ENCODE measurements at regions not wholly inside any gene's neighbourhood (a gene's known extent, or its start where the extent isn't known, plus 50 kb on each side); places are given as distances from the start of the nearest gene placed in this dataset.

GRCh38 chr12:89117448-89118034 lies 234.8 kb downstream of the DUSP6 start:
- DNase-seq (ENCODE audit: low read depth in 4 of 4, low spot score in 3 of 4): no peak

- no peak for DNase-seq (ENCODE audit: low read depth in 4 of 4, low spot score in 3 of 4)
Measured at GRCh38 chr12:89111964-89112363, 240.3 kb downstream of the DUSP6 start.

GRCh38 chr12:89108265-89108664 lies 244.0 kb downstream of the DUSP6 start:
- no peak for DNase-seq (ENCODE audit: low read depth in 4 of 4, low spot score in 3 of 4)

GRCh38 chr12:89106950-89107349 lies 245.4 kb downstream of the DUSP6 start:
- no peak for DNase-seq (ENCODE audit: low read depth in 4 of 4, low spot score in 3 of 4)

- DNase-seq (ENCODE audit: low read depth in 4 of 4, low spot score in 3 of 4): no peak
Measured at GRCh38 chr12:89105243-89105642, 247.1 kb downstream of the DUSP6 start.

GRCh38 chr12:89103831-89104230 lies 248.5 kb downstream of the DUSP6 start:
- no peak for DNase-seq (ENCODE audit: low read depth in 4 of 4, low spot score in 3 of 4)

- DNase-seq (ENCODE audit: low read depth in 4 of 4, low spot score in 3 of 4): no peak
Measured at GRCh38 chr12:89101440-89101839, 250.9 kb downstream of the DUSP6 start.

- no peak for DNase-seq (ENCODE audit: low read depth in 4 of 4, low spot score in 3 of 4)
Measured at GRCh38 chr12:89098441-89099112, 253.7 kb downstream of the DUSP6 start.

GRCh38 chr12:89092297-89092696 lies 260.0 kb downstream of the DUSP6 start:
- DNase-seq (ENCODE audit: low read depth in 4 of 4, low spot score in 3 of 4): no peak

GRCh38 chr12:89091293-89091841 lies 260.9 kb downstream of the DUSP6 start:
- no peak for DNase-seq (ENCODE audit: low read depth in 4 of 4, low spot score in 3 of 4)

GRCh38 chr12:89089264-89089663 lies 263.0 kb downstream of the DUSP6 start:
- DNase-seq (ENCODE audit: low read depth in 4 of 4, low spot score in 3 of 4): no peak

- no peak for DNase-seq (ENCODE audit: low read depth in 4 of 4, low spot score in 3 of 4)
Measured at GRCh38 chr12:89087876-89088275, 264.4 kb downstream of the DUSP6 start.

GRCh38 chr12:89087149-89087825 lies 265.0 kb downstream of the DUSP6 start:
- no peak for DNase-seq (ENCODE audit: low read depth in 4 of 4, low spot score in 3 of 4)

- no peak for DNase-seq (ENCODE audit: low read depth in 4 of 4, low spot score in 3 of 4)
Measured at GRCh38 chr12:89085421-89085820, 266.9 kb downstream of the DUSP6 start.

- DNase-seq (ENCODE audit: low read depth in 4 of 4, low spot score in 3 of 4): no peak
Measured at GRCh38 chr12:89084751-89085150, 267.6 kb downstream of the DUSP6 start.

- no peak for DNase-seq (ENCODE audit: low read depth in 4 of 4, low spot score in 3 of 4)
Measured at GRCh38 chr12:89083491-89083890, 268.8 kb downstream of the DUSP6 start.

GRCh38 chr12:89082370-89082753 lies 269.9 kb downstream of the DUSP6 start:
- DNase-seq (ENCODE audit: low read depth in 4 of 4, low spot score in 3 of 4): no peak

GRCh38 chr12:89081719-89082369 lies 270.5 kb downstream of the DUSP6 start:
- DNase-seq (ENCODE audit: low read depth in 4 of 4, low spot score in 3 of 4): no peak

- no peak for DNase-seq (ENCODE audit: low read depth in 4 of 4, low spot score in 3 of 4)
Measured at GRCh38 chr12:89080793-89081465, 271.4 kb downstream of the DUSP6 start.

GRCh38 chr12:89075880-89076540 lies 276.3 kb downstream of the DUSP6 start:
- no peak for DNase-seq (ENCODE audit: low read depth in 4 of 4, low spot score in 3 of 4)
